A549 (cell line): ENCODE measurements at regions not wholly inside any gene's neighbourhood (a gene's known extent, or its start where the extent isn't known, plus 50 kb on each side); places are given as distances from the start of the nearest gene placed in this dataset.

Experiments
- ATAC-seq, 2 experiments: fragments of 200-7000 bp in 1 of 2; fragments of >200 bp in 1 of 2; cut with Nextera tagmentation in 1 of 2; cut with Tn5 transposase in 1 of 2; 3 replicates each; pipeline versions ENCODE4 v1.8.0 to v1.9.1; 2018 to 2020; ENCODE audit warnings: mild to moderate bottlenecking in 1 of 2, moderate library complexity in 1 of 2
- CTCF ChIA-PET: fragments of 300-600 bp; sonication (Branson Sonifier 250); formaldehyde crosslinking; extraction: SDS; loops from one replicate; lab custom pipeline; 2021; ENCODE audit warnings: antibody characterized with exemption, inconsistent platforms; lab: Yijun Ruan, JAX
- POLR2A ChIA-PET: fragments of 350-600 bp; formaldehyde crosslinking; extraction: SDS; loops from one replicate; lab custom pipeline; 2021; ENCODE audit warnings: antibody characterized with exemption, inconsistent platforms; lab: Yijun Ruan, JAX
- DNase-seq, 2 experiments: peaks; one replicate each; pipeline versions ENCODE4 v3.0.0 to v3.0.0-alpha.2; 2011 to 2016; ENCODE audit warnings: low read depth in 1 of 2, low spot score in 1 of 2
- FAIRE-seq: peaks from 2 replicates; lab custom pipeline; 2011; peaks lifted over from hg19 to GRCh38; lab: Jason Lieb, UNC
- H3K27ac ChIP-seq, 2 experiments: fragments of >200 bp; sonication (Bioruptor Twin); formaldehyde crosslinking; 3 replicates each; pipeline ENCODE4 v1.5.1; 2016 to 2017
- H3K4me1 ChIP-seq: fragments of >200 bp; sonication (Bioruptor Twin); formaldehyde crosslinking; 3 replicates; pipeline ENCODE4 v1.6.1; 2016
- H3K4me2 ChIP-seq: fragments of >200 bp; sonication (Bioruptor Twin); formaldehyde crosslinking; 3 replicates; pipeline ENCODE4 v1.6.1; 2016
- H3K4me3 ChIP-seq: fragments of >200 bp; sonication (Bioruptor Twin); formaldehyde crosslinking; 3 replicates; pipeline ENCODE4 v1.5.1; 2016
- H3K9me3 ChIP-seq: fragments of >200 bp; sonication (Bioruptor Twin); formaldehyde crosslinking; 3 replicates; pipeline ENCODE4 v1.6.1; 2016
- CBX8 ChIP-seq: fragments of 200-600 bp; sonication (generic); IDR thresholded peaks from 2 replicates; pipeline ENCODE4 v1.6.1; 2016
- CHD2 ChIP-seq: fragments of 150-350 bp; IDR thresholded peaks from 2 replicates; pipeline ENCODE4 v1.6.1; 2014; ENCODE audit warnings: low read length; ENCODE audit not compliant: partially characterized antibody
- EHF ChIP-seq: fragments of 250-450 bp; sonication (Bioruptor Pico); IDR thresholded peaks from 2 replicates; pipeline ENCODE4 v1.5.0; 2020; ENCODE audit warnings: mild to moderate bottlenecking
- FOSL2 ChIP-seq, 2 experiments: fragments of 450-650 bp in 1 of 2; fragments of >200 bp in 1 of 2; sonication (Bioruptor Twin) in 1 of 2; formaldehyde crosslinking; IDR thresholded peaks; 2 replicates each; pipeline versions ENCODE4 v1.5.0 to v1.6.1; 2016 to 2020; ENCODE audit warnings: mild to moderate bottlenecking in 1 of 2, moderate library complexity in 1 of 2
- FOXS1 ChIP-seq: fragments of 250-450 bp; sonication (Bioruptor Pico); IDR thresholded peaks from 2 replicates; pipeline ENCODE4 v1.5.0; 2020; ENCODE audit warnings: mild to moderate bottlenecking, moderate library complexity
- GATA3 ChIP-seq: IDR thresholded peaks from 2 replicates; pipeline ENCODE4 v1.6.1; 2012; ENCODE audit warnings: borderline replicate concordance
- HDAC2 ChIP-seq: fragments of 200-600 bp; sonication (generic); IDR thresholded peaks from 2 replicates; pipeline ENCODE4 v1.6.1; 2016
- HEYL ChIP-seq: fragments of 250-450 bp; sonication (Bioruptor Pico); IDR thresholded peaks from 2 replicates; pipeline ENCODE4 v1.8.0; 2021; ENCODE audit warnings: mild to moderate bottlenecking, moderate library complexity
- JUNB ChIP-seq: fragments of >200 bp; sonication (Bioruptor Twin); formaldehyde crosslinking; IDR thresholded peaks from 2 replicates; pipeline ENCODE4 v1.6.1; 2016
- KDM1A ChIP-seq: fragments of 200-600 bp; sonication (generic); IDR thresholded peaks from 2 replicates; pipeline ENCODE4 v1.6.1; 2016; ENCODE audit warnings: low read depth, mild to moderate bottlenecking
- KDM5A ChIP-seq: fragments of 200-600 bp; sonication (generic); IDR thresholded peaks from 2 replicates; pipeline ENCODE4 v1.6.1; 2016; ENCODE audit warnings: antibody characterized with exemption, mild to moderate bottlenecking
- MAX ChIP-seq: IDR thresholded peaks from 2 replicates; pipeline ENCODE4 v1.6.1; 2012
- MYC ChIP-seq: IDR thresholded peaks from 2 replicates; pipeline ENCODE4 v1.6.1; 2012; ENCODE audit warnings: mild to moderate bottlenecking, inconsistent platforms, low read length, improper control_type of control experiment, borderline replicate concordance
- NR3C1 ChIP-seq: fragments of >200 bp; sonication (Bioruptor Twin); formaldehyde crosslinking; IDR thresholded peaks from 3 replicates; pipeline ENCODE4 v1.6.1; 2017
- PHF8 ChIP-seq: fragments of 200-600 bp; sonication (generic); IDR thresholded peaks from 2 replicates; pipeline ENCODE4 v1.6.1; 2016; ENCODE audit warnings: low read depth, mild to moderate bottlenecking, antibody characterized with exemption, moderate library complexity, borderline replicate concordance
- POLR2AphosphoS2 ChIP-seq: conservative IDR thresholded peaks from 2 replicates; pipeline ENCODE4 v1.6.1; 2012; ENCODE audit warnings: low read length, improper control_type of control experiment, inconsistent platforms
- RFX5 ChIP-seq: fragments of 450-650 bp; IDR thresholded peaks from 2 replicates; pipeline ENCODE4 v1.7.1; 2014; ENCODE audit warnings: antibody characterized with exemption, mild to moderate bottlenecking, moderate library complexity
- SMC3 ChIP-seq: fragments of >200 bp; sonication (Bioruptor Twin); formaldehyde crosslinking; IDR thresholded peaks from 3 replicates; pipeline ENCODE4 v1.6.1; 2018; ENCODE audit warnings: inconsistent platforms
- SREBF2 ChIP-seq: fragments of 450-650 bp; IDR thresholded peaks from 2 replicates; pipeline ENCODE4 v1.6.1; 2014; ENCODE audit warnings: mild to moderate bottlenecking, moderate library complexity
- ZC3H11A ChIP-seq: fragments of 450-650 bp; IDR thresholded peaks from 2 replicates; pipeline ENCODE4 v1.6.1; 2014; ENCODE audit warnings: antibody characterized with exemption, mild to moderate bottlenecking
- WGBS: methylation state at CpG from one replicate; pipeline ENCODE4 v1.1.6; 2017; ENCODE audit errors: missing lambda C conversion rate; 5-methylcytosine and 5-hydroxymethylcytosine counted together
- TF ChIP-seq, protein P1 (sequence below): fragments of >200 bp; sonication (Bioruptor Twin); formaldehyde crosslinking; IDR thresholded peaks from 3 replicates; pipeline ENCODE4 v1.5.1; 2016
- TF ChIP-seq, protein P2 (sequence below): fragments of 200-600 bp; sonication (generic); IDR thresholded peaks from 2 replicates; pipeline ENCODE4 v1.6.1; 2016; ENCODE audit warnings: antibody characterized with exemption, mild to moderate bottlenecking, moderate library complexity
- TF ChIP-seq, protein P3 (sequence below): IDR thresholded peaks from 2 replicates; pipeline ENCODE4 v1.6.1; 2012

DNA sequence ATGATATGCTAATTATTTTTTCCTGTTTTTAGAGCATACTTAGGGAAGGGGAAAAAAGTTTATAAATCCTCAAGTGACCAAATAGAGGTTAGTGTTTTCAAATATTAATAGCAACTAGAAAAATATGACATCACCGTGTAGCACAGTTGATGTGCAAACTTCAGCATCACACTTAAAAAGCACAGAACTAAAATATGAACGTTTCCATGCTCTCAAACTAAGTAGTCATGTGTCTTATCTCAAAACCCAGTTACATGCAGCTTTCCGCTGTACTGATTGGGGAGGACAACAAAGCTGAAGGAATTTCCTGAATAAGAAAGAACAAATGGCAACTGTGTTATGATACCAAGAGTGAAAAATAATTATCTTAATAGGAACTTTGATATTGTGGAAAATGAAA, 903.7 kb downstream of the ADGRL2 start:
- FAIRE-seq (no peak), ATAC-seq (no peak), DNase-seq (no peak)
- Histone ChIP-seq H3K4me2 (no peak overlapping the region), H3K27ac (no peak overlapping the region), H3K4me3 (no peak overlapping the region), H3K4me1 (no peaks in the 10 kb centered on the region), H3K9me3 (no peaks in the 10 kb centered on the region)
- 37% methylated on average over 3 of the region's 3 CpGs for WGBS
- ChIA-PET CTCF (no interaction called here), POLR2A (no interaction called here)
- TF ChIP-seq SMC3 (no peak), SREBF2 (no peak), RFX5 (no peak), POLR2AphosphoS2 (no peak), CHD2 (no peak), FOSL2 (IDR thresholded peaks at IDR 0.05) (no peak), FOSL2 (CRISPR knock-in tag; IDR thresholded peaks at IDR 0.05) (no peak), CBX8 (no peak), EHF (no peak), JUNB (no peak), MAX (no peak), KDM5A (no peak), PHF8 (no peak), HDAC2 (no peak)
- TF ChIP-seq, protein P1, sequence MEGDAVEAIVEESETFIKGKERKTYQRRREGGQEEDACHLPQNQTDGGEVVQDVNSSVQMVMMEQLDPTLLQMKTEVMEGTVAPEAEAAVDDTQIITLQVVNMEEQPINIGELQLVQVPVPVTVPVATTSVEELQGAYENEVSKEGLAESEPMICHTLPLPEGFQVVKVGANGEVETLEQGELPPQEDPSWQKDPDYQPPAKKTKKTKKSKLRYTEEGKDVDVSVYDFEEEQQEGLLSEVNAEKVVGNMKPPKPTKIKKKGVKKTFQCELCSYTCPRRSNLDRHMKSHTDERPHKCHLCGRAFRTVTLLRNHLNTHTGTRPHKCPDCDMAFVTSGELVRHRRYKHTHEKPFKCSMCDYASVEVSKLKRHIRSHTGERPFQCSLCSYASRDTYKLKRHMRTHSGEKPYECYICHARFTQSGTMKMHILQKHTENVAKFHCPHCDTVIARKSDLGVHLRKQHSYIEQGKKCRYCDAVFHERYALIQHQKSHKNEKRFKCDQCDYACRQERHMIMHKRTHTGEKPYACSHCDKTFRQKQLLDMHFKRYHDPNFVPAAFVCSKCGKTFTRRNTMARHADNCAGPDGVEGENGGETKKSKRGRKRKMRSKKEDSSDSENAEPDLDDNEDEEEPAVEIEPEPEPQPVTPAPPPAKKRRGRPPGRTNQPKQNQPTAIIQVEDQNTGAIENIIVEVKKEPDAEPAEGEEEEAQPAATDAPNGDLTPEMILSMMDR, result no peak

DNA sequence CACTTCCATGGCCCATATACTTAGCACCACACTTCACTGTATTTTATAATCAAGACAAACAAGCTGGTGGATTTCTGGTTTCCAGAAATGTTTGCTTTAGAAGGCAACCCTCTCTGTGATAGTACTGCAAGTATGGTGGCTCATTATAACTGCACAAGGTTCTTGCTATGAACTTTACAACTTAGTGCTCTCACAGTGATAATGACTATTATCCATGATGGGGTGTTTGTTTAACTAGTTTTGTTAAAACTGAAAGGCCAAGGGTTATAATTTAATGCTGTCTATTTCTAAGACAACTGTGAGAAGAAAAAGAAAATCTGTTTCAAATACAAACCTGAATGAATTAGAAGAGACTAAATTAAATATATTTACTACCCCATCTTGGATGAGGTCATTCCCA, 903.2 kb downstream of the ADGRL2 start:
- H3K4me3 ChIP-seq, result no peak overlapping the region
- TF ChIP-seq MYC (no peak), SMC3 (no peak), CBX8 (no peak), ZC3H11A (no peak), SREBF2 (no peak), HDAC2 (no peak), HEYL (CRISPR knock-in tag) (no peak), FOXS1 (CRISPR knock-in tag) (no peak), KDM1A (no peak), NR3C1 (no peak), GATA3 (no peak)
- TF ChIP-seq, protein P2, sequence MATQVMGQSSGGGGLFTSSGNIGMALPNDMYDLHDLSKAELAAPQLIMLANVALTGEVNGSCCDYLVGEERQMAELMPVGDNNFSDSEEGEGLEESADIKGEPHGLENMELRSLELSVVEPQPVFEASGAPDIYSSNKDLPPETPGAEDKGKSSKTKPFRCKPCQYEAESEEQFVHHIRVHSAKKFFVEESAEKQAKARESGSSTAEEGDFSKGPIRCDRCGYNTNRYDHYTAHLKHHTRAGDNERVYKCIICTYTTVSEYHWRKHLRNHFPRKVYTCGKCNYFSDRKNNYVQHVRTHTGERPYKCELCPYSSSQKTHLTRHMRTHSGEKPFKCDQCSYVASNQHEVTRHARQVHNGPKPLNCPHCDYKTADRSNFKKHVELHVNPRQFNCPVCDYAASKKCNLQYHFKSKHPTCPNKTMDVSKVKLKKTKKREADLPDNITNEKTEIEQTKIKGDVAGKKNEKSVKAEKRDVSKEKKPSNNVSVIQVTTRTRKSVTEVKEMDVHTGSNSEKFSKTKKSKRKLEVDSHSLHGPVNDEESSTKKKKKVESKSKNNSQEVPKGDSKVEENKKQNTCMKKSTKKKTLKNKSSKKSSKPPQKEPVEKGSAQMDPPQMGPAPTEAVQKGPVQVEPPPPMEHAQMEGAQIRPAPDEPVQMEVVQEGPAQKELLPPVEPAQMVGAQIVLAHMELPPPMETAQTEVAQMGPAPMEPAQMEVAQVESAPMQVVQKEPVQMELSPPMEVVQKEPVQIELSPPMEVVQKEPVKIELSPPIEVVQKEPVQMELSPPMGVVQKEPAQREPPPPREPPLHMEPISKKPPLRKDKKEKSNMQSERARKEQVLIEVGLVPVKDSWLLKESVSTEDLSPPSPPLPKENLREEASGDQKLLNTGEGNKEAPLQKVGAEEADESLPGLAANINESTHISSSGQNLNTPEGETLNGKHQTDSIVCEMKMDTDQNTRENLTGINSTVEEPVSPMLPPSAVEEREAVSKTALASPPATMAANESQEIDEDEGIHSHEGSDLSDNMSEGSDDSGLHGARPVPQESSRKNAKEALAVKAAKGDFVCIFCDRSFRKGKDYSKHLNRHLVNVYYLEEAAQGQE, result no peak
- TF ChIP-seq, protein P3, sequence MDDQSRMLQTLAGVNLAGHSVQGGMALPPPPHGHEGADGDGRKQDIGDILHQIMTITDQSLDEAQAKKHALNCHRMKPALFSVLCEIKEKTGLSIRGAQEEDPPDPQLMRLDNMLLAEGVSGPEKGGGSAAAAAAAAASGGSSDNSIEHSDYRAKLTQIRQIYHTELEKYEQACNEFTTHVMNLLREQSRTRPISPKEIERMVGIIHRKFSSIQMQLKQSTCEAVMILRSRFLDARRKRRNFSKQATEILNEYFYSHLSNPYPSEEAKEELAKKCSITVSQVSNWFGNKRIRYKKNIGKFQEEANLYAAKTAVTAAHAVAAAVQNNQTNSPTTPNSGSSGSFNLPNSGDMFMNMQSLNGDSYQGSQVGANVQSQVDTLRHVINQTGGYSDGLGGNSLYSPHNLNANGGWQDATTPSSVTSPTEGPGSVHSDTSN, result no peak
- H3K4me1 ChIP-seq, result no peaks in the 10 kb centered on the region
- DNase-seq (no peak), FAIRE-seq (no peak), ATAC-seq (no peak)
- POLR2A ChIA-PET, result no interaction called here
- CTCF ChIA-PET, result no interaction called here
- H3K27ac ChIP-seq, result no peak overlapping the region
- no peak overlapping the region for H3K4me2 ChIP-seq
- no peaks in the 10 kb centered on the region for H3K9me3 ChIP-seq
